SW 1271 (cell line): ENCODE measurements at regions not wholly inside any gene's neighbourhood (a gene's known extent, or its start where the extent isn't known, plus 50 kb on each side); places are given as distances from the start of the nearest gene placed in this dataset.
"Not testable (repeated sequence)": the region's sequence is repeated elsewhere in the genome, so short reads cannot be mapped to it uniquely, and the experiment has no call there.

Source experiments
- DNase-seq, 2 experiments: peaks; one replicate each; lab custom pipeline; 2025; lab: John Stamatoyannopoulos, UW

GRCh38 chr4:74544655-74545361, 99.9 kb downstream of the AREG start:
- DNase-seq = no peak

DNA sequence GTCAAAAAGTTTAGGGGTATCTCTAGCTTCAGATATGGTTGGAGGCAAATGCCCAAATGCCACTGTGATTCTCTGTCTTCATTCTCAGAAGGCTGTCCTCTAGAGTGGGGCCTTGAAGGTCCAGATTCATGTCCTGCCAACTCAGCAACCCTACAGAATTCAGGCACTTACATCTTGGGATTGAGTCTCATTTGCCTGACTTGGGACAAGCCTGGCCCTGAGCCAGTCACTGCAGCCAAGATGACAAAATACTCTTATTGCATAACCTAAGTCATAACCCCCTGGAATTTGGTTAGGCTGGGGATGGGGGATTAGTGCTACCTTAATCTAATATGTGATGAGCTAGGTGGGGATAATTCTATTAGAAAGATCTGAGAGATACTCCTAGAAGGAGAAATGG, 100.5 kb downstream of the AREG start:
- no peak for DNase-seq

DNA sequence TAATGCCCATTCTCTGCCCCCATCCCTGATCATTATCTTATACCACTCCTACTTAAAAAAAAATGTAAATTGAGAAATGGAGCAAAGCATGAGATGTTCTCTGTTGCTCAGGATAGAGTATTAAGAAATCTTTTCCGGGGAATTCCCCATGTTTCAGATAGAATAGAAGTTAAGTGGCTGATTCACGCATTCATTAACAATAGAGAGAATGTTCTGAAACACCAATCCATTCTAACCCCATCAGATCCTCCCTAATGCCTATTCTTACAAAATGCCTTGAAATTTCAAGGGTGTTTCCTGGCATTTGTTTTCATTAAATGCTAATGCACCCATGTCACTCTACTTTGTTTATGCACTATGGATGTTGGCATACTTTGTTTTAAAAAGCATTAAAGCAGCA, 101.1 kb downstream of the AREG start:
- DNase-seq = peak in 1 of 2 experiments; percentile 10

- no peak for DNase-seq
Measured at GRCh38 chr4:74547042-74547441, 102.1 kb downstream of the AREG start.

DNA sequence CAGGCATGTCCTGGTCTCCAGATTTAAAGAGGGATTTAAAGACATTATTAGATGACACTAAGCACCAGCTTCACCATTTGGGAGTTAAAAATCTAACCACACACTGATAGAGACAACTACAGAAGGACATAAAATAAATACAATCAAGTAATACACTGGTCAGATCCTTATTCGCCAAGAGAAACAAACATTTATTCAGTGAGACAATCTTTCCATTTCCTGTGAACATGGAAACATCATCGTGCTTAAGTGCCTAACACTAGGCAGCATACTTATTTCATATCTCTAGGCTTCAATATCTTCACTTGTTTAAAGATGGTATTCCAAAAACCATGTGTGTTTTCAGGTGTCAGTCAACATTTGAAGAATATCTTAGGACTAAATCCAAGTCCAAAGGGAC, 103.6 kb downstream of the AREG start:
- no peak for DNase-seq

DNA sequence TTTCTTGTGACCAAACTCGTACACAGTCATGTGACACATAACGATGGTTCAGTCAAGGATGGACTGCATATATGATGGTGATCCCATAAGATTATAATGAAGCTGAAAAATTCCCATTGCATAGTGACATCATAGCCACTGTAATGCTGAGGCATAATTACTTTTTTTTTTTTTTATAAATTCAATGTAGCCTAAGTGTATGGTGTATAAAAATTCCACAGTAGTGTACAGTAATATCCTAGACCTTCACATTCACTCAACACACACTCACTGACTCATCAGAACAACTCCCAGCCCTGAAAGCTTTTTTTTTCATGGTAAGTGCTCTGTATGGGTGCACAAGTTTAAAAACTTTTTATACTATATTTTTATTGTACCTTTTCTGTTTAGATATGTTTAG, 105.0 kb downstream of the AREG start:
- no peak for DNase-seq

DNA sequence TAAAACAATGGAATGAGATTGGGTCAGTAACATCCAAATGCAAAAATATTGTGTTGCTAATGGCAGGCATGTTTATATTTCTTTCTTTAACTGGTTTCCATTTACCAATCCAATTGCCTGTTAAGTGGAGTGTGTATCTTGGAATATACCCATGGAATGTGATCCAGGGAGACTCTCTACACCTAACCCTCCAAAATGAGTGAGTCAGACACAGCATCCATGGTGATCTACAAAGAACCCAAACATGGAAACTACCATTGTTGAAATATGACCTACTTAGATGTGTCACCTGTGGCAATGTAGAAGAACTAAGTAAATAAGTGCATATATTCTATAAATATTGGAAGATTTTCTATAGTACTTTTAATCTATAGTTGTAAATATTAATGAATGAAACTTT, 110.3 kb downstream of the AREG start:
- no peak for DNase-seq

GRCh38 chr4:74555843-74556242, 110.9 kb downstream of the AREG start:
- DNase-seq = no peak

DNA sequence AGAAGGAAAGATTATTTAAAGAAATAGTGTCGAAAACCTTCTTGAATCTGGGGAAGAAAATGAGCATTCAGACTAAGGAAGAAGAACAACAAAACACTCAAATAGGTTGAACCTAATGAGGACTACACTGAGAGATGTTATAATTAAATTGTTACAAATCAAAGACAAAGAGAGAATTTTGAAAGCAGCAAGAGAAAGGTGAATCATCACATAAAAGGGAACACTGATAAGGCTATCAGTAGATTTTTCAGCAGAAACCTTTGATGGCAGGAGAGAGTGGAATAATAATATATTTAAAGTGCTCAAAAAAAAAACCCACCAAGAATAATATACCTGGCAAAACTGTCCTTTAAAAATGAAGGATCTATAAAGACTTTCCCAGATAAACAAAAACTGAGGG, 114.9 kb downstream of the AREG start:
- DNase-seq = no peak

DNA sequence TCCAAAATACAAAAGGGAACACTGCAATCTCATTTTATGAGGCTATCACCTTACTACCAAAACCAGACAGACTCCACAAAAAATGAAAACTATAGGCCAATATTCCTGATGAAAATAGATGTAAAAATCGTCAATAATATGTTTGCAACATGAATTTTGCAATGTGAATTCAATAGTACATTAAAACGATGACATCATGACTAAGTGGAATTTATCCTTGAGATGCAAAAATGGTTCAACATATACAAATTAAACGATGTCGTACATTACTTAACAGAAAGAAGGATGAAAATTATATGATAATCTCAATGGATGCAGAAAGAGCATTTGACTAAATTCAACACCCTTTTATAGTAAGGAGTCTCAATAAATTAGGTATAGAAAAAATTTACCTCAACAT, 123.0 kb downstream of the AREG start:
- no peak for DNase-seq

DNA sequence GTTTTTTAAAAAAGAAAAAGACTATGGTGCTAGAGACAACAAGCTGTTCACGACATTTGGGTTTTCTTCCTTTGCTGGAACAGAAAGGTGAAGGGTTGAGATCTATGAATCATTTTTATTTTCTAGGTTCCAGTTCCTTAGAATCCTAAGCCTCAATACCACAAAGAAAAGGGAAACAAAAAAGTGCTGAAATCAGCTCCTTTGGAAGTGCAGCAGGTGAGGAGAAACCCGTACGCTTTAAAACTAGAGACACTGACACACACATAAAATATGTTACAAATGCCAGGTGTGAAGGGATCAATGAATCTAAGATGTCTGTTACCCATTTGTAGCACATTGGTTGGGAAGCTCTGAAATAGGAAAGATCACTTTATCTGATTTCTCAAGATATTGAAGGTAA, 125.2 kb downstream of the AREG start:
- DNase-seq = no peak

GRCh38 chr4:74578329-74578728, 133.4 kb downstream of the AREG start:
- DNase-seq = no peak

- DNase-seq = not testable (repeated sequence)
Measured at GRCh38 chr4:74578865-74579264, 133.9 kb downstream of the AREG start.

DNA sequence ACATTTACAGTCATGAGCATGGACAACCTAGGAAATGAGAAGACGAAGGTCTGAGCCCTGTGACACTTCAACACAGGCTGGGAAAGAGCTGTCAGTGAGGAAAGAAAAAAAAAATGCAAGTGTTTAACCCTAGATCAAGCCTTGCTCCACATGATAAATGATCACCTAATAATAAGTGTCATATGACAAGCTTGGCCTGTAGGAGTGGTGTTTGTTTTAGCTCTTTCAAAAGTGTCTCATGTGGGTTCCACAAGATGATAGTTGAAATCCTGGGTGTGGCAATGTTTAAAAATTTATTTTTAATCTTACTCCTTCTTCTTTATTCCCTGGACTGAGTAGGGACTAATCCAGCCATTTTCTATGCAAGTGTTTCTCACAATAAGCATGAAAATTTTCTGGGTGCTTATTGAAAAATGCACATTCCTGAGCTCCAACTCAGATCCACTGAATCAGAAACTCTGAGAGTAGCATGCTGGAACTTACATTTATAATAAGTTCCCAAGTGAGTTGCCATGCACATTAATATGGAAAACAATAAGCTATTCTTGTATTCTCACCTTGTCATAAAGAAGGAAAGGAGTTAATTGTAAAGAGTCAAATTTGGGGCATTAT, 138.3 kb downstream of the AREG start:
- no peak for DNase-seq

DNA sequence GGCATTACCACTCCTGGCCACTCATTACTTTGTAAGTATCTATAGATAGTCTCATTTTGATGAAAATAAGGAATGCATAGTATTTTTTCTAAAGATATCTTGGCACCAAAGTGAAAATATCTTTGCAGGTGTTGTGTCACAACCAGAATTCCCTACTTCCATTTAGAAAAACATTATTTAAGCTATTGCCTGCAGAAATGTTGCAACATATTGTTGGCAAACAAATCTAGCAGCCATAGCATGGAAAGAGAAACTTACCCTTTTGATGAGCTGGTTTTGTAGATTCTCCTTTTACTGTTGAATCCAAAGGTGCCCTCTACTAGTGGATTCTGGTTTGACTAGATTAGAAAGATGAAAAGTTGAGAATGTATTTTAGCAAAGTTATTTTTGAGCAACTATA, 138.8 kb downstream of the AREG start:
- DNase-seq = no peak

DNA sequence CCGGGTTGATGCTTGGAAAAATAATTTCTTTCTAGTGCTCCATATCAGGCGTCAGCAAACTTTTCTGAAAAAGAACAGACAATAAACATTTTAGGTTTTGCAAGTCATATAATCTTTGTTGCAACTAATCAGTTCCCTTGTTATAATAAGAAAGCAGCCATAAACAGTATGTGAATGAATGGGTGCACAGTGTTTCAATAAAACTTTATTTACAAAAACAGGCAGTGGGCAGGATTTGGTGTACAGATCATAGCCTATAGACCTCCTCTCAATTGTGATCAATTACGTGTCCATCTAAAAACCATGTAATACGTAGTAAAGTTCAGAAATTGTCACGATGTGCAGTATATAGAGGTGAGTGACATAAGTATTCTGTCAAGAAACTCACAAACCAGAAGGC, 143.4 kb downstream of the AREG start:
- DNase-seq = no peak

- no peak for DNase-seq
Measured at GRCh38 chr4:74590476-74590875, 145.5 kb downstream of the AREG start.

GRCh38 chr4:74598611-74599325, 153.8 kb downstream of the AREG start:
- DNase-seq = no peak

- no peak for DNase-seq
Measured at GRCh38 chr4:74603186-74603585, 158.2 kb downstream of the AREG start.

GRCh38 chr4:74608151-74608949, 163.4 kb downstream of the AREG start:
- no peak for DNase-seq

DNA sequence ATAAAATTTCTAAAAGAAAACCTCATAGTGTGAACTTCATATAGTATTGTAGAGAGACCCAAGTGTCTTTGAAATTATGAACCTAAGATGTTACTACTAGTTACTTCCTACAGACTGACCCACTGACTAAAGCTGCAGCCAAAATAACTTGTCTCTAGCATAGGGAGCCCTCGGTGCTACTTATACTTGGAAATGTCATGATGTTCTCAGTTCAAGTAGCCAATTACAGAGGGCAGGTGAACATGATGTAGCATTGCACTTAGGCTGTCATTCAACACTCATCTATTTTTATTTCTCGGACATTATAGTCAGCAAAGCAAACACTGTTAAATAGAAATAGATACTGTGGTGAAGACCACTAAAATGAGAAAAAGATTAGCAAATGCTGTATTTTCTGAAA, 165.6 kb downstream of the AREG start:
- no peak for DNase-seq

GRCh38 chr4:74612837-74613236, 167.9 kb downstream of the AREG start:
- no peak for DNase-seq

DNA sequence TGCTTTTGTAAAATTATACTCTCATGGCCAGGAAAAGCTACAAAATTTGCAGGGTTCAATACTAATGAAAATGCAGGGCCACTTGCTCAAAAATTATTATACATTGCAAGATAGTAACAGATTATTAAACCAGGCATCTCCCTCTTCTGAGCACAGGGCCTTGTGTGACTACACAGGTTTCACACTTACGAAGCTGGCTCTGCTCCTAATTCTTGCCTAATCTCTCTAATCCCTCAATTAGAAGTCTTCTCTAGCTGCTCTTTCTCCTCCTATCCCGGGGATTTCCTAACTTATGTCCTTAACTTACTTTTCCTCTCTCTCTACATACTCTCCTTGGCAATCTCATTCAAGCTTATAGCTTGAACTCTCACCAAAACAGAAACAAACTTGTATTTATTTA, 168.3 kb downstream of the AREG start:
- no peak for DNase-seq
